ENCODE measurements at regions not wholly inside any gene's neighbourhood (a gene's known extent, or its start where the extent isn't known, plus 50 kb on each side); places are given as distances from the start of the nearest gene placed in this dataset.

DNA sequence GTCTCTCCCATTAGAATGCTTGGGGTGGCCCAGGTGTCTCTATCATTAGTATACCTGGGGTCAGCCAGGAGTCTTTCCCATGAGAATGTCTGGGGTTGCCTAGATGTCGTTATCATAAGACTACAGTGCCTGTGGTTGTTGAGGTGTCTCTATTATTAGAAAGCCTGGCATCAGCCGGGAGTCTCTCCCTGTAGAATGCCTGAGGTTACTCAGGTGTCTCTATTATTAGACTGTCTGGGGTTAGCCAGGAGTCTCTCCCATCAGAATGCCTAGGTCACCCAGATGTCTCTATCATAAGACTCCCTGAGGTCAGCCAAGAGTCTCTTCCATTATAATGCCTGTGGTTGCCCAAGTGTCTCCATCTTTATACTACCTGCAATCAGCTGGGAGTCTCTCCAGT is 1541.1 kb downstream of the UQCRFS1 start:
- Histone ChIP-seq H3K4me3 (no peak overlapping the region), H3K27ac (peak overlapping the region in 2 of 4 donors; percentile 39 to 59), H3K36me3 (no peaks in the 10 kb centered on the region), H3K4me1 (peaks cover 26 to 33% of the 10 kb centered on the region in 2 donors), H3K27me3 (no peaks in the 10 kb centered on the region), H3K9me3 (no peaks in the 10 kb centered on the region)
- in situ Hi-C loops (cut with MboI; ENCODE audit: low sequenced_read_pairs in 4 of 4) (no loop called here), intact Hi-C loops (cut with DNase I; ENCODE audit: low total_unique reads) (no loop called here)
- ATAC-seq (peak in 1 of 2 donors; percentile 38), DNase-seq (no peak)
- TF ChIP-seq, protein P1, sequence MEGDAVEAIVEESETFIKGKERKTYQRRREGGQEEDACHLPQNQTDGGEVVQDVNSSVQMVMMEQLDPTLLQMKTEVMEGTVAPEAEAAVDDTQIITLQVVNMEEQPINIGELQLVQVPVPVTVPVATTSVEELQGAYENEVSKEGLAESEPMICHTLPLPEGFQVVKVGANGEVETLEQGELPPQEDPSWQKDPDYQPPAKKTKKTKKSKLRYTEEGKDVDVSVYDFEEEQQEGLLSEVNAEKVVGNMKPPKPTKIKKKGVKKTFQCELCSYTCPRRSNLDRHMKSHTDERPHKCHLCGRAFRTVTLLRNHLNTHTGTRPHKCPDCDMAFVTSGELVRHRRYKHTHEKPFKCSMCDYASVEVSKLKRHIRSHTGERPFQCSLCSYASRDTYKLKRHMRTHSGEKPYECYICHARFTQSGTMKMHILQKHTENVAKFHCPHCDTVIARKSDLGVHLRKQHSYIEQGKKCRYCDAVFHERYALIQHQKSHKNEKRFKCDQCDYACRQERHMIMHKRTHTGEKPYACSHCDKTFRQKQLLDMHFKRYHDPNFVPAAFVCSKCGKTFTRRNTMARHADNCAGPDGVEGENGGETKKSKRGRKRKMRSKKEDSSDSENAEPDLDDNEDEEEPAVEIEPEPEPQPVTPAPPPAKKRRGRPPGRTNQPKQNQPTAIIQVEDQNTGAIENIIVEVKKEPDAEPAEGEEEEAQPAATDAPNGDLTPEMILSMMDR (IDR thresholded peaks at IDR 0.05 in 4 of 5, conservative IDR thresholded peaks at IDR 0.05 in 1 of 5): no peak
- TF ChIP-seq POLR2A (IDR thresholded peaks at IDR 0.05): no peak

- Histone ChIP-seq H3K27me3 (no peaks in the 10 kb centered on the region), H3K4me1 (no peaks in the 10 kb centered on the region), H3K36me3 (no peaks in the 10 kb centered on the region), H3K4me3 (no peak overlapping the region), H3K9me3 (peaks cover 0 to 7% (median 0%) of the 10 kb centered on the region in 3 donors), H3K27ac (no peak overlapping the region)
- in situ Hi-C loops (cut with MboI; ENCODE audit: low sequenced_read_pairs in 4 of 4): no loop called here
- DNase-seq (no peak), ATAC-seq (no peak)
- TF ChIP-seq POLR2A (IDR thresholded peaks at IDR 0.05): no peak
- TF ChIP-seq, protein P1 (IDR thresholded peaks at IDR 0.05 in 4 of 5, conservative IDR thresholded peaks at IDR 0.05 in 1 of 5): no peak
- intact Hi-C loops (cut with DNase I; ENCODE audit: low total_unique reads): no loop called here
These were observed 1552.5 kb downstream of the UQCRFS1 start for GRCh38 chr19:27660428-27660827.

GRCh38 chr19:27657271-27658051 is 1555.5 kb downstream of the UQCRFS1 start:
- no peak for ATAC-seq
- Histone ChIP-seq H3K9me3 (peaks cover 0 to 7% (median 0%) of the 10 kb centered on the region in 3 donors), H3K27me3 (no peaks in the 10 kb centered on the region), H3K27ac (no peak overlapping the region), H3K36me3 (no peaks in the 10 kb centered on the region), H3K4me3 (no peak overlapping the region), H3K4me1 (no peaks in the 10 kb centered on the region)
- in situ Hi-C loops (cut with MboI; ENCODE audit: low sequenced_read_pairs in 4 of 4) (no loop called here), intact Hi-C loops (cut with DNase I; ENCODE audit: low total_unique reads) (no loop called here)
- DNase-seq: no peak
- TF ChIP-seq, protein P1 (IDR thresholded peaks at IDR 0.05 in 4 of 5, conservative IDR thresholded peaks at IDR 0.05 in 1 of 5): no peak
- TF ChIP-seq POLR2A (IDR thresholded peaks at IDR 0.05): no peak

DNA sequence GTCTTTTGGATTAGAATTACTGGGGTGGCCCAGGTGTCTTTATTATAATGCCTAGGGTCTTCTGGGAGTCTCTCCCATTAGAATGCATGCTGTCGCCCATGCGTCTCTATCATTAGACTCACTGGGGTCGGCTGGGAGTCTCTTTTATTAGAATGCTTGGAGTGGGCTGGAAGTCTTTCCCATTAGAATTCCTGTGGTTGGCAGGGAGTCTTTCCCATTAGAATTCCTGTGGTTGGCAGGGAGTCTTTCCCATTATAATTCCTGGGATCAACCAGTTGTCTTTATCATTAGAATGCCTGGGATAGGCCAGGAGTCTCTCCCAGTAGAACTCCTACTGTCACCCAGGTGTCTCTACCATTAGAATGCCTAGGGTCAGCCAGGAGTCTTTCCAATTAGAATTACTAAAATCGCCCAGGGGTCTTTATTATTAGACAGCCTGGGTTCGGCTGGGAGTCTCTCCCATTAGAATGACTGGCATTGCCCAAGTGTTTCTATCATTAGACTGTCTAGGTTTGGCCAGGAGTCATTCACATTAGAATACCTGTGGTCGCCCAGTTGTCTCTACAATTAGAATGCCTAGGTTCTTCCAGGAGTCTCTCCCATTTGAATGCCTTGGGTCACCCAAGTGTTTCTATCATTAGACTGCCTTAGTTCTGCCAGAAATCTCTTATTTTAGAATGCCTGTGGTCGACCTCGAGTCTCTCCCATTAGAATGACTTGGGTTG is 1558.5 kb downstream of the UQCRFS1 start:
- no peak for DNase-seq
- ATAC-seq: no peak

More for the DNA sequence above, 1558.5 kb downstream of the UQCRFS1 start:
- Histone ChIP-seq H3K9me3 (peaks cover 0 to 6% (median 0%) of the 10 kb centered on the region in 3 donors), H3K36me3 (no peaks in the 10 kb centered on the region), H3K27ac (no peak overlapping the region), H3K4me1 (no peaks in the 10 kb centered on the region), H3K27me3 (no peaks in the 10 kb centered on the region), H3K4me3 (no peak overlapping the region)
- TF ChIP-seq POLR2A (IDR thresholded peaks at IDR 0.05): no peak
- TF ChIP-seq, protein P1 (IDR thresholded peaks at IDR 0.05 in 4 of 5, conservative IDR thresholded peaks at IDR 0.05 in 1 of 5): no peak
- in situ Hi-C loops (cut with MboI; ENCODE audit: low sequenced_read_pairs in 4 of 4): no loop called here
- intact Hi-C loops (cut with DNase I; ENCODE audit: low total_unique reads): no loop called here

Measured in gastrocnemius medialis (tissue), 4 donors.